GM13976 (cell line): ENCODE measurements at regions not wholly inside any gene's neighbourhood (a gene's known extent, or its start where the extent isn't known, plus 50 kb on each side); places are given as distances from the start of the nearest gene placed in this dataset.

Experiments
- DNase-seq: peaks from one replicate; pipeline ENCODE4 v3.0.0; 2012; ENCODE audit warnings: low spot score
- CTCF ChIP-seq: IDR thresholded peaks from 2 replicates; pipeline ENCODE4 v1.5.1; 2012; ENCODE audit warnings: borderline replicate concordance, mild to moderate bottlenecking; ENCODE audit not compliant: insufficient read depth; ENCODE audit errors: extremely low read depth, missing control alignments, control extremely low read depth
- in situ Hi-C: fragments of 300-500 bp; cut with MboI; formaldehyde crosslinking; loops from one replicate; pipeline ENCODE4 v1.12.0; 2022; ENCODE audit warnings: low sequenced_read_pairs, mixed read lengths, inconsistent platforms; ENCODE audit not compliant: unreplicated experiment

DNA sequence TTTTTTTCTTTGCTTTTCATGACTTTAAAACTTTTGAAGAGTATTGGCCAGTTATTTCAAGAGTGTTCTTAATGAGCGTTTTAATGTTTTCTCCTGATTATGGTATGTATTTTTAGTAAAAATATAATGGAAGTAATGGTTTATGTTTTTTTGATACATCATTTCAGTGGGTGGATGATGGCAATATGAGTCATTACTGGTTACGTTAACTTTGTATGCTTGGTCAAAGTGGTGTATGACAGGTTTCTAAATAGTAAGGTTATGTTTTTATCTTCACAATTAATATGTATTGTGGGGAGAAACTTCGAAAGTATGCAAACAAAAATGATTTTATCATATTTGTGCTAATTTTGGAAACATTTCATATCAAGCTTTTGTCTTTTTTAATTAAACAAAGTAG is 176.7 kb upstream of the PRDM9 start:
- in situ Hi-C loops, result no loop called here
- no peak for DNase-seq
- no peak for TF ChIP-seq CTCF

DNA sequence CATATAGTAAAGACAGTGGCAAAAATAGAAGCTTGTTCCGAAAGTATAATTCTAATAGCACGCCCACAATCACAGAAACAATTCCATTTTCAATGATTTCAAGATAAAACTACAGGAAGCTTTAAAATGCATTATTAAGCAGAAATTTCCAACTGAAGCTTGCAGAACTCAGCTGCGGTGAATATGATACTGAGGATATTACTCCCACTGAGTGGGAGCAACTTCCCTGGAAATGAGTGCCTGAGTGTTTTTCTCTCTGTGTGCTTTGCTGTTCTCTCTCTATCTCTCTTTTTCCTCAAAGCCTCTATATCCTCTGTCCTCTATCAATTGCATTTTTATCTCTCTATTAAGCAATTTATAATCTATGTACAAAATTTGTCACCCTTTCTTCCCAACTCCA is 187.5 kb upstream of the PRDM9 start:
- in situ Hi-C loops, result no loop called here
- no peak for DNase-seq
- no peak for TF ChIP-seq CTCF

- no peak for TF ChIP-seq CTCF
- in situ Hi-C loops, result no loop called here
- no peak for DNase-seq
Measured at GRCh38 chr5:23318960-23319359, 188.4 kb upstream of the PRDM9 start.

GRCh38 chr5:23318166-23318565 is 189.2 kb upstream of the PRDM9 start:
- no peak for TF ChIP-seq CTCF
- in situ Hi-C loops, result no loop called here
- no peak for DNase-seq

DNA sequence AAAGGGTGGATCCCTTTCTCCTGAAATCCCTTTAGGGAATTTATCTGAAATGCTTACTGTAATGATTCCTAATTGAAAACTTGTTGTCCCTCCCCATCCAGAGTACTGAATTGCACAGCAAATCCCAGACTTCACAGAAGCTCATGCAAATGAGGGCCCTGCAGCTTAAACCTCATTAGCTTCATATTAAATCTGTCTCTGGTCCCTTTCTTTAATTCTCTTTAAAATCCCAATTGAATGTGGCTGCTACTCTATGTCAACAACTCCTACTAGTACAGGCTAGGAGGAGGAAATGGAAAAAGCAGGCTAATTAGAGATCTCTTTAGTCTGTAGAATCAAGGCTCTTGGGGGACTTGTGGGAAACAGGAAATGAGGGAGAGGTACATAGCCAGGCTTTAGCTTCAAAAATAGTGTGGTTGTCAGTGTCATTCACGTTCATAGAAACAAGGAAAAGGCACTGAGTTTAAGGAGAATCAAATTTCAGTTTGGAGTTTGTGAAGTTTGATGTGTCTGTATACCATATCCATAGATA is 191.3 kb upstream of the PRDM9 start:
- no peak for TF ChIP-seq CTCF
- in situ Hi-C loops, result no loop called here
- no peak for DNase-seq

- in situ Hi-C loops, result no loop called here
- TF ChIP-seq CTCF, result no peak
- DNase-seq, result no peak
Measured at GRCh38 chr5:23314827-23315226, 192.6 kb upstream of the PRDM9 start.

GRCh38 chr5:23305055-23305454 is 202.4 kb upstream of the PRDM9 start:
- DNase-seq, result no peak
- TF ChIP-seq CTCF, result no peak
- in situ Hi-C loops, result no loop called here
